ENCODE measurements at regions not wholly inside any gene's neighbourhood (a gene's known extent, or its start where the extent isn't known, plus 50 kb on each side); places are given as distances from the start of the nearest gene placed in this dataset.

DNA sequence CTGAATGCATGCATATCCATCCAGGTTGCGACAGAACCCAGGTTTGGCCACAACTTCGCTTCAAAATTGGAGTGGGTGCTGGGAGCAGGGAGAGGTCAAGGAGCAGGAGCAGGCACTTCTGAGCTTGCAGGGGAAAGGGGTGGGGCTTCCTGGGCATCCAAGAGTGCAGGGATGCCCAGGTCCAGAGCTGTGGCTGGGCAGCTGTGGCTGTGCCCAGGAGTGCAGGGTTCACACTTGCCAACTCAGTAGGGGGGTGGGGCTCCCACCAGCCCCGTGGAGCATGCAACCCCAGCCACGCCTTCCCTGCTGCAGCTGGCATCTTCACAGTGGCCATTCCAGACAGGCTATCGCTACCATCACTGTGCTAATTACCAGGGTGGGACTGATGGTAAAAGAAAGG is 115.3 kb upstream of the MTNR1B start:
- DNase-seq, result no peak
- ATAC-seq, result no peak
- Histone ChIP-seq H3K27ac (ENCODE audit: low read depth, low read length) (no peak overlapping the region), H3K4me3 (ENCODE audit: low read length) (no peak overlapping the region), H3K27me3 (ENCODE audit: control insufficient read depth in 2 of 2, insufficient read depth in 2 of 2, low read length in 2 of 2) (no peaks in the 10 kb centered on the region), H3K9me3 (ENCODE audit: control insufficient read depth in 2 of 3, low read length in 3 of 3) (no peaks in the 10 kb centered on the region), H3K4me1 (ENCODE audit: control insufficient read depth in 2 of 2, insufficient read depth in 2 of 2, low read length in 2 of 2) (no peaks in the 10 kb centered on the region), H3K36me3 (ENCODE audit: control insufficient read depth in 2 of 3, insufficient read depth in 3 of 3, low read length in 3 of 3) (no peaks in the 10 kb centered on the region)
- Mint-ChIP-seq H3K27me3 (peaks cover 0 to 6% (median 2%) of the 10 kb centered on the region in 5 donors), H3K4me3 (no peak overlapping the region), H3K27ac (no peak overlapping the region), H3K4me1 (no peaks in the 10 kb centered on the region), H3K36me3 (no peaks in the 10 kb centered on the region), H3K9me3 (no peaks in the 10 kb centered on the region)
- CTCF ChIA-PET, result no interaction called here
- intact Hi-C loops (cut with micrococcal nuclease), result no loop called here
- POLR2A ChIA-PET, result no interaction called here

GRCh38 chr11:92854952-92855351 is 114.5 kb upstream of the MTNR1B start:
- Mint-ChIP-seq H3K9me3 (no peaks in the 10 kb centered on the region), H3K4me3 (no peak overlapping the region), H3K4me1 (no peaks in the 10 kb centered on the region), H3K27me3 (peaks cover 0 to 6% (median 2%) of the 10 kb centered on the region in 5 donors), H3K27ac (no peak overlapping the region), H3K36me3 (no peaks in the 10 kb centered on the region)
- CTCF ChIA-PET, result no interaction called here
- no peaks in the 10 kb centered on the region for H3K36me3 ChIP-seq (ENCODE audit: control insufficient read depth in 2 of 3, insufficient read depth in 3 of 3, low read length in 3 of 3)
- POLR2A ChIA-PET, result no interaction called here
- DNase-seq (no peak), ATAC-seq (no peak)
- H3K4me3 ChIP-seq (ENCODE audit: low read length), result no peak overlapping the region
- no peaks in the 10 kb centered on the region for H3K27me3 ChIP-seq (ENCODE audit: control insufficient read depth in 2 of 2, insufficient read depth in 2 of 2, low read length in 2 of 2)
- no peaks in the 10 kb centered on the region for H3K9me3 ChIP-seq (ENCODE audit: control insufficient read depth in 2 of 3, low read length in 3 of 3)
- H3K4me1 ChIP-seq (ENCODE audit: control insufficient read depth in 2 of 2, insufficient read depth in 2 of 2, low read length in 2 of 2), result no peaks in the 10 kb centered on the region
- no peak overlapping the region for H3K27ac ChIP-seq (ENCODE audit: low read depth, low read length)
- intact Hi-C loops (cut with micrococcal nuclease), result no loop called here

DNA sequence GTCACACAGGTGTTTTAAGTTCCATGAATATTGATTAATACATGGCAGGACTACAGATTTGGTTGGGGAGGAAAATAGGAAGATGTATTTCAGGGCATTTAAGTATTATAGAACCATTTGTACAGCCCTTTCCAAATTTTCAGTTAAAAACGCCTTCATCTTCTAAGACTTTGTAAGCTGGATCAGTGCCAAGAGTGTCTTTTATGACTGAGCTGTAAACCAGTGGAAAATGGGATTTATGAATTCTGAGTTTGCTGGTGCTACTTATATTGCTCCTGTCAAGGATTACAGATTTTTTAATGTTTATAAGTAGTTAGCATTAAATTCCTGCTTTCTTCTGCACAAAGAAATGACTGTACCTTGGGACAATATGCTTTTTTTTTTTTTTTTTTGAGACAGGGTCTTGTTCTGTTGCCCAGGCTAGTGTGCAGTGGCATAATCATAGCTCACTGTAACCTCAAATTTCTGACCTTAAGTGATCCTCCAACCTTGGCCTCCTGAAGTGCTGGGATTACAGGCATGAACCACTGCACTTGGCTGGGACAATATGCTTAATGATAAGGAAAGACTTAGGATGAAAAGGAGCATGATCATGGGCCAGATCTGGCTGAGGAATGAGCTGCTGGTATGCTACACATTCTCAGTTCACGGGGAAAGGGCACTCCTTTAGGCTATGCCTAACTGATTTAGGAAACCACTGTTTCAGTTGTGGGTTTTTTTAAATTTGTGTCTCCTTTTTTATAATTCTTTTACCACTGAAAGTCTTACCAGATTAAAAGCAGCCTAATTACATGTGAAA is 113.6 kb upstream of the MTNR1B start:
- Mint-ChIP-seq H3K27ac (no peak overlapping the region), H3K9me3 (no peaks in the 10 kb centered on the region), H3K36me3 (no peaks in the 10 kb centered on the region), H3K4me1 (no peaks in the 10 kb centered on the region), H3K4me3 (no peak overlapping the region), H3K27me3 (peaks cover 0 to 6% (median 2%) of the 10 kb centered on the region in 5 donors)
- H3K27me3 ChIP-seq (ENCODE audit: control insufficient read depth in 2 of 2, insufficient read depth in 2 of 2, low read length in 2 of 2), result no peaks in the 10 kb centered on the region
- no peaks in the 10 kb centered on the region for H3K4me1 ChIP-seq (ENCODE audit: control insufficient read depth in 2 of 2, insufficient read depth in 2 of 2, low read length in 2 of 2)
- H3K9me3 ChIP-seq (ENCODE audit: control insufficient read depth in 2 of 3, low read length in 3 of 3), result no peaks in the 10 kb centered on the region
- intact Hi-C loops (cut with micrococcal nuclease), result no loop called here
- ChIA-PET POLR2A (no interaction called here), CTCF (no interaction called here)
- no peak overlapping the region for H3K27ac ChIP-seq (ENCODE audit: low read depth, low read length)
- no peak for DNase-seq
- H3K36me3 ChIP-seq (ENCODE audit: control insufficient read depth in 2 of 3, insufficient read depth in 3 of 3, low read length in 3 of 3), result no peaks in the 10 kb centered on the region
- no peak overlapping the region for H3K4me3 ChIP-seq (ENCODE audit: low read length)
- ATAC-seq, result no peak

DNA sequence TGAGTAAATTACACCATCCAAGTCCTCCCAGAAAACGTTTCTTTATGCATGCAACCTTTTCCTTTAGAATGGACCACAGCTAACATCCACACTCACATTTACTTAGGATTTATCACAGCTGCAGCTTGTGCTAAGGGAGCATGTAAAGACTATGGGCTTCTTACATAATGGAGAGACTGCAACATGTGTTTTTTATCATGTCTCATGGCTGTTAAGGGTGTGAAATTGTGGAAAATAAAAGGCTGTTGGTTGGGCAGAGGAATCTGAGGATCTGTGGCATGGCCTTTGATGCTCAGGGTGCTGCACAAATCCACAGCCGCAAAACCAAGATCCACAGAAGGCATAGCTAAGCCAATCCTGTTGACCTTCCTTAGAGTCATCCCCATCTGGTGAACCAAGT is 112.0 kb upstream of the MTNR1B start:
- H3K27me3 ChIP-seq (ENCODE audit: control insufficient read depth in 2 of 2, insufficient read depth in 2 of 2, low read length in 2 of 2), result no peaks in the 10 kb centered on the region
- no peaks in the 10 kb centered on the region for H3K9me3 Mint-ChIP-seq

GRCh38 chr11:92859156-92859690 is 110.2 kb upstream of the MTNR1B start:
- no peak overlapping the region for H3K27ac Mint-ChIP-seq
- no peak overlapping the region for H3K4me3 Mint-ChIP-seq

More for the DNA sequence above, 112.0 kb upstream of the MTNR1B start:
- no peak for ATAC-seq
- Histone ChIP-seq H3K9me3 (ENCODE audit: control insufficient read depth in 2 of 3, low read length in 3 of 3) (no peaks in the 10 kb centered on the region), H3K36me3 (ENCODE audit: control insufficient read depth in 2 of 3, insufficient read depth in 3 of 3, low read length in 3 of 3) (no peaks in the 10 kb centered on the region), H3K4me1 (ENCODE audit: control insufficient read depth in 2 of 2, insufficient read depth in 2 of 2, low read length in 2 of 2) (no peaks in the 10 kb centered on the region), H3K27ac (ENCODE audit: low read depth, low read length) (no peak overlapping the region), H3K4me3 (ENCODE audit: low read length) (no peak overlapping the region)
- no peak overlapping the region for H3K4me3 Mint-ChIP-seq
- intact Hi-C loops (cut with micrococcal nuclease), result no loop called here
- POLR2A ChIA-PET, result no interaction called here
- no peaks in the 10 kb centered on the region for H3K4me1 Mint-ChIP-seq
- no peak overlapping the region for H3K27ac Mint-ChIP-seq
- H3K36me3 Mint-ChIP-seq, result no peaks in the 10 kb centered on the region
- peaks cover 0 to 6% (median 2%) of the 10 kb centered on the region in 5 donors for H3K27me3 Mint-ChIP-seq
- DNase-seq, result no peak
- CTCF ChIA-PET, result interaction anchor here (1.1 kb wide), 1 partner anchor 13 kb away, joined by 4 read pairs; no protein-coding TSS in a partner anchor

GRCh38 chr11:92861634-92862033 is 107.8 kb upstream of the MTNR1B start:
- intact Hi-C loops (cut with micrococcal nuclease), result no loop called here
- POLR2A ChIA-PET, result no interaction called here

More at GRCh38 chr11:92859156-92859690, 110.2 kb upstream of the MTNR1B start:
- H3K36me3 Mint-ChIP-seq, result no peaks in the 10 kb centered on the region
- ChIA-PET CTCF (no interaction called here), POLR2A (no interaction called here)
- Histone ChIP-seq H3K4me3 (ENCODE audit: low read length) (no peak overlapping the region), H3K36me3 (ENCODE audit: control insufficient read depth in 2 of 3, insufficient read depth in 3 of 3, low read length in 3 of 3) (no peaks in the 10 kb centered on the region), H3K9me3 (ENCODE audit: control insufficient read depth in 2 of 3, low read length in 3 of 3) (no peaks in the 10 kb centered on the region), H3K27me3 (ENCODE audit: control insufficient read depth in 2 of 2, insufficient read depth in 2 of 2, low read length in 2 of 2) (no peaks in the 10 kb centered on the region), H3K27ac (ENCODE audit: low read depth, low read length) (no peak overlapping the region), H3K4me1 (ENCODE audit: control insufficient read depth in 2 of 2, insufficient read depth in 2 of 2, low read length in 2 of 2) (no peaks in the 10 kb centered on the region)
- DNase-seq (no peak), ATAC-seq (no peak)
- no peaks in the 10 kb centered on the region for H3K4me1 Mint-ChIP-seq
- no peaks in the 10 kb centered on the region for H3K9me3 Mint-ChIP-seq
- H3K27me3 Mint-ChIP-seq, result peaks cover 0 to 6% (median 2%) of the 10 kb centered on the region in 5 donors
- intact Hi-C loops (cut with micrococcal nuclease), result no loop called here

DNA sequence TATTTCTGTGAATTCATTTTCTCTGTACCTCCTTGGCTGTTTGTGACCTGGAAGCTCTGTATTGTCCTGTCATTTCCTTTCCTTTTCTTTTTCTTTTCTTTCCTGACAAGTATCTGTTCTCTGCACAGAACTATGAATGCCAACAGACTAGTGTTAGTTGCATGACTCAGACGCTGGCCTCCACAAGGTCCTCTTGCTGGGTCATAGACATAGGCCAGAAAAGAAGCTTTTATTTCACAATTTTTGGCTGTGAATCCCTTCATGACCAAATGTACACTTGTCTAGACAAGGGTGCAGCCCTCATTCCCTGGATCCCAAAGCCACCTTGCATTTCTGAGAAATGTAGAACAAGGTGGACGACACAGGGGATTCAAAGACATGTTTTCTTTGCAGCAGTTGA is 104.1 kb upstream of the MTNR1B start:
- no peaks in the 10 kb centered on the region for H3K4me1 ChIP-seq (ENCODE audit: control insufficient read depth in 2 of 2, insufficient read depth in 2 of 2, low read length in 2 of 2)
- ChIA-PET CTCF (no interaction called here), POLR2A (no interaction called here)
- Mint-ChIP-seq H3K9me3 (peaks cover 0 to 3% (median 0%) of the 10 kb centered on the region in 11 donors), H3K27me3 (peaks cover 0 to 7% (median 3%) of the 10 kb centered on the region in 5 donors), H3K36me3 (no peaks in the 10 kb centered on the region), H3K4me1 (no peaks in the 10 kb centered on the region), H3K4me3 (no peak overlapping the region), H3K27ac (no peak overlapping the region)
- DNase-seq (no peak), ATAC-seq (no peak)
- no peak overlapping the region for H3K27ac ChIP-seq (ENCODE audit: low read depth, low read length)
- no peak overlapping the region for H3K4me3 ChIP-seq (ENCODE audit: low read length)
- intact Hi-C loops (cut with micrococcal nuclease), result no loop called here
- no peaks in the 10 kb centered on the region for H3K9me3 ChIP-seq (ENCODE audit: control insufficient read depth in 2 of 3, low read length in 3 of 3)
- no peaks in the 10 kb centered on the region for H3K36me3 ChIP-seq (ENCODE audit: control insufficient read depth in 2 of 3, insufficient read depth in 3 of 3, low read length in 3 of 3)
- no peaks in the 10 kb centered on the region for H3K27me3 ChIP-seq (ENCODE audit: control insufficient read depth in 2 of 2, insufficient read depth in 2 of 2, low read length in 2 of 2)

More at GRCh38 chr11:92861634-92862033, 107.8 kb upstream of the MTNR1B start:
- H3K36me3 Mint-ChIP-seq, result no peaks in the 10 kb centered on the region
- no peak overlapping the region for H3K27ac Mint-ChIP-seq
- no peaks in the 10 kb centered on the region for H3K36me3 ChIP-seq (ENCODE audit: control insufficient read depth in 2 of 3, insufficient read depth in 3 of 3, low read length in 3 of 3)
- H3K4me1 ChIP-seq (ENCODE audit: control insufficient read depth in 2 of 2, insufficient read depth in 2 of 2, low read length in 2 of 2), result no peaks in the 10 kb centered on the region
- H3K27me3 ChIP-seq (ENCODE audit: control insufficient read depth in 2 of 2, insufficient read depth in 2 of 2, low read length in 2 of 2), result no peaks in the 10 kb centered on the region
- CTCF ChIA-PET, result no interaction called here
- H3K4me1 Mint-ChIP-seq, result no peaks in the 10 kb centered on the region
- DNase-seq (no peak), ATAC-seq (no peak)
- no peak overlapping the region for H3K4me3 Mint-ChIP-seq
- H3K9me3 Mint-ChIP-seq, result peaks cover 0 to 3% (median 0%) of the 10 kb centered on the region in 11 donors
- peaks cover 0 to 6% (median 0%) of the 10 kb centered on the region in 5 donors for H3K27me3 Mint-ChIP-seq
- no peaks in the 10 kb centered on the region for H3K9me3 ChIP-seq (ENCODE audit: control insufficient read depth in 2 of 3, low read length in 3 of 3)
- H3K27ac ChIP-seq (ENCODE audit: low read depth, low read length), result no peak overlapping the region
- no peak overlapping the region for H3K4me3 ChIP-seq (ENCODE audit: low read length)

All from naive thymus-derived CD4-positive, alpha-beta T cell (primary cell).